Esophagus squamous epithelium (tissue), 4 donors: ENCODE measurements at regions not wholly inside any gene's neighbourhood (a gene's known extent, or its start where the extent isn't known, plus 50 kb on each side); places are given as distances from the start of the nearest gene placed in this dataset.

Experiments
- CTCF ChIP-seq, 6 experiments: fragments of 450-650 bp in 4 of 6; fragments of 200-600 bp in 2 of 6; sonication (generic) in 2 of 6; IDR thresholded peaks; one replicate each; pipeline ENCODE4 v1.5.1; 2016 to 2019; ENCODE audit warnings: antibody characterized with exemption in 6 of 6, mild to moderate bottlenecking in 4 of 6, moderate library complexity in 4 of 6
- POLR2A ChIP-seq, 4 donors: fragments of 450-650 bp; IDR thresholded peaks; one replicate each; pipeline ENCODE4 v1.6.1; 2017; ENCODE audit warnings: antibody characterized with exemption in 4 of 4, mild to moderate bottlenecking in 4 of 4, moderate library complexity in 3 of 4

GRCh38 chr4:24400537-24400936 lies 183.8 kb downstream of the DHX15 start:
- no peak for TF ChIP-seq POLR2A (IDR thresholded peaks at IDR 0.05)
- TF ChIP-seq CTCF (IDR thresholded peaks at IDR 0.05), result no peak
